ENCODE measurements at regions not wholly inside any gene's neighbourhood (a gene's known extent, or its start where the extent isn't known, plus 50 kb on each side); places are given as distances from the start of the nearest gene placed in this dataset.

- TF ChIP-seq CTCF (IDR thresholded peaks at IDR 0.05) (no peak), POLR2A (IDR thresholded peaks at IDR 0.05) (no peak)
These were observed 270.1 kb downstream of the STK31 start for GRCh38 chr7:23980081-23980480.

All from lower leg skin (tissue), 3 donors.